ENCODE measurements at regions not wholly inside any gene's neighbourhood (a gene's known extent, or its start where the extent isn't known, plus 50 kb on each side); places are given as distances from the start of the nearest gene placed in this dataset.

DNA sequence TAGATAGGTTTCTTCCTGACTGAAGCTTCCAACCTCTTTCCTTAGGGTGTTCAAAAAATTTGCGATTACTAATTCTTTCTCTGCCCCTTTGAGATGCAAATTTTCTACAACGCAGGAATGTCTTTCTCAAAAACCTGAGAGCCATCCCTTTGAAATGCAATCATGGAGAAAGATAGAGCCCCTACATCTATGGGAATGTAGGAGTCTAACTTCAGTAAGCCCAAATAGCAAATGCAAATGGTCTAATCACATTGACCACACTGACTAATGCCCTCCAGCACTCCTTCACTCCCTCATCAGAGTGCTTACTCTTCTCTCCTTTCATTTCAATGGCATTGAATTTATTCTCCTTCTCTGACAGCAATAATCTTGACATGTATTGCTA is 107.1 kb downstream of the SLC6A15 start:
- TF ChIP-seq CTCF (IDR thresholded peaks at IDR 0.05) (no peak), EZH2 (IDR thresholded peaks at IDR 0.05; ENCODE audit: borderline replicate concordance, insufficient read depth, low read depth, low read length, poor library complexity, severe bottlenecking) (no peak)

All from B cell (primary cell).